HG02623 (cell line): ENCODE measurements at regions not wholly inside any gene's neighbourhood (a gene's known extent, or its start where the extent isn't known, plus 50 kb on each side); places are given as distances from the start of the nearest gene placed in this dataset.

Experiments used
- ATAC-seq: cut with Tn5 transposase; IDR thresholded peaks from one replicate; pipeline ENCODE4 v1.9.1; 2021; ENCODE audit warnings: moderate library complexity; ENCODE audit not compliant: unreplicated experiment

GRCh38 chr1:238153939-238154338 is 263.2 kb upstream of the ZP4 start:
- ATAC-seq: no peak

GRCh38 chr1:238153253-238153652 is 262.5 kb upstream of the ZP4 start:
- ATAC-seq: no peak

- no peak for ATAC-seq
Measured at GRCh38 chr1:238152119-238152518, 261.4 kb upstream of the ZP4 start.

GRCh38 chr1:238143038-238143437 is 252.3 kb upstream of the ZP4 start:
- no peak for ATAC-seq

- ATAC-seq: no peak
Measured at GRCh38 chr1:238141353-238141752, 250.6 kb upstream of the ZP4 start.

GRCh38 chr1:238139713-238140112 is 249.0 kb upstream of the ZP4 start:
- ATAC-seq: no peak

GRCh38 chr1:238138059-238138626 is 247.4 kb upstream of the ZP4 start:
- ATAC-seq: no peak

GRCh38 chr1:238135708-238136664 is 245.3 kb upstream of the ZP4 start:
- ATAC-seq: no peak

- no peak for ATAC-seq
Measured at GRCh38 chr1:238129677-238130076, 239.0 kb upstream of the ZP4 start.

GRCh38 chr1:238123201-238123600 is 232.5 kb upstream of the ZP4 start:
- ATAC-seq: no peak

- ATAC-seq: no peak
Measured at GRCh38 chr1:238119861-238120260, 229.1 kb upstream of the ZP4 start.

- no peak for ATAC-seq
Measured at GRCh38 chr1:238119060-238119459, 228.3 kb upstream of the ZP4 start.

- no peak for ATAC-seq
Measured at GRCh38 chr1:238115852-238116251, 225.1 kb upstream of the ZP4 start.

GRCh38 chr1:238112952-238113621 is 222.4 kb upstream of the ZP4 start:
- ATAC-seq: no peak

- ATAC-seq: no peak
Measured at GRCh38 chr1:238111516-238111915, 220.8 kb upstream of the ZP4 start.

- ATAC-seq: no peak
Measured at GRCh38 chr1:238111081-238111480, 220.4 kb upstream of the ZP4 start.

- ATAC-seq: no peak
Measured at GRCh38 chr1:238108417-238108816, 217.7 kb upstream of the ZP4 start.

GRCh38 chr1:238107322-238107721 is 216.6 kb upstream of the ZP4 start:
- no peak for ATAC-seq

- ATAC-seq: no peak
Measured at GRCh38 chr1:238104752-238105151, 214.0 kb upstream of the ZP4 start.

- no peak for ATAC-seq
Measured at GRCh38 chr1:238101923-238102322, 211.2 kb upstream of the ZP4 start.

- no peak for ATAC-seq
Measured at GRCh38 chr1:238099871-238100270, 209.1 kb upstream of the ZP4 start.

- no peak for ATAC-seq
Measured at GRCh38 chr1:238089615-238090014, 198.9 kb upstream of the ZP4 start.
